GM18867 (cell line): ENCODE measurements at regions not wholly inside any gene's neighbourhood (a gene's known extent, or its start where the extent isn't known, plus 50 kb on each side); places are given as distances from the start of the nearest gene placed in this dataset.
"Not testable (repeated sequence)": the region's sequence is repeated elsewhere in the genome, so short reads cannot be mapped to it uniquely, and the experiment has no call there.

Source experiments
- ATAC-seq: cut with Tn5 transposase; IDR thresholded peaks from one replicate; pipeline ENCODE4 v1.9.1; 2021; ENCODE audit warnings: mild to moderate bottlenecking, moderate library complexity; ENCODE audit not compliant: unreplicated experiment

GRCh38 chr1:90826024-90826423 lies 108.9 kb upstream of the BARHL2 start:
- no peak for ATAC-seq

- ATAC-seq = no peak
These were observed 107.4 kb upstream of the BARHL2 start for GRCh38 chr1:90824551-90824950.

GRCh38 chr1:90823686-90824085 lies 106.6 kb upstream of the BARHL2 start:
- ATAC-seq = no peak

DNA sequence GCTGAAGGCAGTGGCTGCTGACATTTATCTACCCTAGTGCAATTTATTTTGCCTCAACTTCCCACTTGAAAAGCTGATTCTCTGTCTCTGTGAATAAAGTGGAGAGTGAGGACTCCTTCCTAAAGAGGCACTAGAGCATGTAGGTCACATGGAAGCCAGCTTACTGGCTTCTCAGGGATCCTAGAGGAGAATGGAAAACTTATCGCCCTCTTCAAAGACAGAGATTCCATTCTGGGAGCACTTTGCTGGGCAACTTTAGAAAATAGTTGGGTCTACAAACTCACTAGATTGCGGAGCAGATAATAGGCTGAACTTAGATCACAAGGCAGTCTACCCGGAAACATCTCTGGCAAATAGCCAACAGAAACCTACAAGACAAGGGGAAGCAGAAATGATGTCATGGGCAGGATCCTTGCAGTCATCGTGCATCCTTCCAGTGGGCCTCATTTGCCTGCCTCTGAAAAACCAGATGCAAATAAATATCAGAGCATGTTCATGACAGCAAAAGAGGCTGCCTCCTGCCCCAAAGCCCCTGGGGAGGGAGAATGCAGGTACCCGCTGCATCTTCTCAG lies 104.8 kb upstream of the BARHL2 start:
- ATAC-seq = peak; percentile 71

GRCh38 chr1:90821152-90821787 lies 104.2 kb upstream of the BARHL2 start:
- ATAC-seq = no peak

DNA sequence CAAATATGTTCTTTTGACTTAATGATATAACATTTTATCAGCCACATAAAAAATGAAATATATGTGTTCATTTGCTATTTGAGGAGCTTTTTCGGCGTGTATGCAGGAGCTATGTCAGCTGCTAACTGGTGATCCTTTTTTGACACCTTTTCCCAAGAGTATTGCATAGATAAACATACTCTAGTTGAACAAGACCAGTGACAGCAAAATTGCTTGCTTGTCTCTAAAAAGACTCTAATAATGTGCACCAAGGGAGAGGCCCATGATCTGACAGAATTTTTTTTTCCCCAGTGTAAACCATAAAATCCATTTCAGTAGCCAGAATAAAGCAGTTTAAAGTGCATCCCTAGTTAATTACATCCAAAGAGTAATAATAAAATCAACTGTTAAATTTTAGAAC lies 103.6 kb upstream of the BARHL2 start:
- ATAC-seq = no peak

DNA sequence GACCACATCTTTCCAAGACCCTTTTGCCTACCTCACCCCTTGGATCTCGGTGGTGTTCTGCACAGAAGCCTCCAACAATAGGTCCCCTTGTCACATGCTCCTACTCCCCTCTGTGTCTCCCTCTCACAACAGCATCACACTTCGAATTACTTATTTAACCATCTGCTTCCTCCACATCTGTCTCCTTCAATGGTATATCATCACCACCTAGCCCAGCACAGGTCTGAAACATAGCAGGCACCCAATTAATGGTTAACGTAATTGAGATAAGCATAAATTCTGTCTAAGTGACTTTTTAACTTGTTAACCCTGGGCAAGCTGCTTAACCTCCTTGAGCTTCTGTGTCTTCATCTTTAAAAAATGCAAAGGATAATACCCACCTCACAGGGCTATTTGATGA lies 100.3 kb upstream of the BARHL2 start:
- no peak for ATAC-seq

- not testable (repeated sequence) for ATAC-seq
These were observed 95.1 kb upstream of the BARHL2 start for GRCh38 chr1:90812237-90812636.

- ATAC-seq = not testable (repeated sequence)
These were observed 94.4 kb upstream of the BARHL2 start for GRCh38 chr1:90811444-90811950.

GRCh38 chr1:90810681-90811080 lies 93.6 kb upstream of the BARHL2 start:
- no peak for ATAC-seq

GRCh38 chr1:90809996-90810395 lies 92.9 kb upstream of the BARHL2 start:
- no peak for ATAC-seq

GRCh38 chr1:90809093-90809492 lies 92.0 kb upstream of the BARHL2 start:
- ATAC-seq = no peak

GRCh38 chr1:90807329-90807728 lies 90.2 kb upstream of the BARHL2 start:
- no peak for ATAC-seq

DNA sequence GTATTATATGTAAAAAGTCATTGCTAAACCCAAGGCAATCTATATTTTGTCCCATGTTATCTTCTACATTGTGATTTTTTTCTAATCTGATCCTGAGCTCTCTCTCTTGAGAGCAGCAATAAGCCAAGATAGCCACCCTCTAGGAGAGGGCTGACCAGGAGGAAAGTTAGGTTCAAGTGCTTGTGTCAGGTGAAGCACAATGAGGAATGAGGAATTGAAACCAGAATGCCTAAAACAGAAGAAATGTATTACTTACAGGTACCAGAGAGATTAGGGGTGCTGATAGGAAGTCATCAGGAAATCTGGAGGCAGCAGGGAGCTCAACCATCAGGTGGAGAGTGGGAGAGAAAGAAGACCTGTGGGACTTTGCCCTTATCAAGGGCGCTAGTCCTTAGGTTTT lies 85.5 kb upstream of the BARHL2 start:
- ATAC-seq = no peak

- ATAC-seq = no peak
These were observed 83.1 kb upstream of the BARHL2 start for GRCh38 chr1:90800012-90800717.

GRCh38 chr1:90799326-90799725 lies 82.2 kb upstream of the BARHL2 start:
- no peak for ATAC-seq

- no peak for ATAC-seq
These were observed 81.8 kb upstream of the BARHL2 start for GRCh38 chr1:90798883-90799282.

DNA sequence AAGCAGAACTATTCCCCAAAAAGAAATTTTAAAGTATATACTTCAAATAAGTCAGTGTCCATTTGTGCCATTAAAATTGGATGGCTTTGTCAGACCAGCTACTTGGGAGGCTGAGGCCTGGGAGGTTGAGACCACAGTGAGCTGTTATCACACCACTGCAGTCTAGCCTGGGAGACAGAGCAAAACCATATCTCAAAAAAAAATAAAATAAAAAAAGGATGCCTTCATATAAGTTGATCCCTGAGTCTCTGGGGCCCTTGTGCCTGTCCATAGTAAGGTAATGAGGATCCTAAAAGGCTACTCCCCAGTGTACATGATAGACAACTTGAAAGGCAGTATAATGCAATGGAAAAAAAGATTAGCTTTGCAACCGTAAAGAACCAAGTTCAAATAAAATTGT lies 81.2 kb upstream of the BARHL2 start:
- ATAC-seq = no peak

GRCh38 chr1:90795431-90795830 lies 78.3 kb upstream of the BARHL2 start:
- ATAC-seq = no peak

DNA sequence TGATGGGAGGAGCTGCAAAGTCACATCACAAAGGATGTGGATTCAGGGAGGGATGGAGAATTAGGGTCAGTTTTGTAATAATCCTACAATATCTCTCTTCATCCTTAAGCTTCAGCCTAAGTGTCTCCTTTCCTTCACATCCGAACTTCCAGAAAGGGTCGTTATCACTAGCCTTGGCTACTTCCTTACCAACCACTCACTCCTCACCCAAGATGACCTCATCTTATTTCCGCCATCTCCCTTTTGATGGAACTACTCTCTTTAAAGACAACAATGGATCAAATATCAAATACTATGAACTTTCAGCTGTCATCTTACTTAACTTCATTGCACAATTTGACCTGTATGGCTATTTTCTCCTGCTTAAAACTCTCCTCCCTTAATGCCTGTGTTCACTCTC lies 69.6 kb upstream of the BARHL2 start:
- no peak for ATAC-seq

GRCh38 chr1:90784186-90784847 lies 67.2 kb upstream of the BARHL2 start:
- ATAC-seq = no peak

DNA sequence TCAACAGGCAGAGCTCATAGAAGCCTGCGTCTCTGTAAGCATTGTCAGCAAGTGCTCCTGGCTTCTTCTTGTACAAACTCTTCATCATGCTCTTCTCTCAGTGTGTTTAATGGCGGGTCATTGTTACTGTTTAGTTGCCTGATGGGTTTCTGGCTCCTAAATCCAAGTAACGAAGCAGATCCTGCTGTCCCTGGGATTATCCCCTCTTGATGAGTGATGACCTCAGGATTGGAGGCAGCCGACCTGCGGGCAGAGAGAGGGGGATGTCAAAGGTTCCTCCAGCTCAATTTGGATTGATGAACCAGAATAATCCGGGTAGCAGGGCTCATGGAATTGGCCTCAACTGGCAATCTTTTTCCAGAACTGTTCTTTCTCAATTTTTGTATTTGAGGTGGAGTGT lies 66.1 kb upstream of the BARHL2 start:
- ATAC-seq = no peak
